ENCODE measurements at regions not wholly inside any gene's neighbourhood (a gene's known extent, or its start where the extent isn't known, plus 50 kb on each side); places are given as distances from the start of the nearest gene placed in this dataset.

- Histone ChIP-seq H2AK9ac (replicated peaks; ENCODE audit: low read depth, low read length, poor library complexity) (no peak overlapping the region), H2BK5ac (ENCODE audit: low read depth, low read length, poor library complexity, severe bottlenecking) (no peak overlapping the region), H3K4ac (ENCODE audit: low read depth, low read length) (no peak overlapping the region), H4K20me1 (ENCODE audit: insufficient read depth, low read length) (no peaks in the 10 kb centered on the region), H4K8ac (ENCODE audit: low read depth in 2 of 2, low read length in 2 of 2) (no peak overlapping the region), H4K91ac (ENCODE audit: insufficient read depth, low read depth, low read length) (no peak overlapping the region), H2BK120ac (ENCODE audit: low read depth, low read length) (no peak overlapping the region), H4K5ac (ENCODE audit: low read depth, low read length) (no peak overlapping the region), H2AFZ (replicated peaks; ENCODE audit: low read length, poor library complexity) (no peak overlapping the region), H3K18ac (ENCODE audit: low read depth, low read length) (no peak overlapping the region), H3K36me3 (ENCODE audit: control insufficient read depth, insufficient read depth, low read length) (no peaks in the 10 kb centered on the region), H3K9me3 (ENCODE audit: control insufficient read depth, insufficient read depth, low read length) (peaks cover 19% of the 10 kb centered on the region), H3K14ac (replicated peaks; ENCODE audit: low read depth, low read length) (no peak overlapping the region), H3K56ac (ENCODE audit: extremely low read depth, insufficient read depth, low read length) (no peak overlapping the region), H3K9ac (ENCODE audit: low read depth, low read length) (no peak overlapping the region), H3K79me1 (ENCODE audit: low read depth in 1 of 2, low read length in 2 of 2) (no peaks in the 10 kb centered on the region), H2AK5ac (ENCODE audit: low read depth, low read length) (no peak overlapping the region), H3K23ac (ENCODE audit: low read depth, low read length) (no peak overlapping the region), H3K4me3 (ENCODE audit: insufficient read depth, low read depth, low read length) (no peak overlapping the region), H2BK15ac (ENCODE audit: low read depth, low read length) (no peak overlapping the region), H3K27me3 (ENCODE audit: control insufficient read depth, insufficient read depth, low read length) (no peaks in the 10 kb centered on the region), H3K27ac (ENCODE audit: insufficient read depth, low read length) (no peak overlapping the region), H2BK20ac (ENCODE audit: low read depth, low read length) (no peak overlapping the region), H3K4me2 (ENCODE audit: low read depth, low read length) (no peak overlapping the region), H3K9me1 (ENCODE audit: insufficient read depth, low read length) (no peaks in the 10 kb centered on the region), H3K4me1 (ENCODE audit: control insufficient read depth, insufficient read depth, low read length) (no peaks in the 10 kb centered on the region)
- dilution Hi-C loops (cut with HindIII; ENCODE audit: low sequenced_read_pairs, unreplicated experiment): no loop called here
- no peak for TF ChIP-seq CEBPB (IDR thresholded peaks at IDR 0.05; ENCODE audit: low read depth, low read length)
- no peak for TF ChIP-seq RAD21 (IDR thresholded peaks at IDR 0.05; ENCODE audit: low read length)
- TF ChIP-seq CHD1 (IDR thresholded peaks at IDR 0.05; ENCODE audit: low read depth, low read length): no peak
- no peak for TF ChIP-seq USF2 (IDR thresholded peaks at IDR 0.05; ENCODE audit: low read depth, low read length)
- no peak for TF ChIP-seq MXI1 (IDR thresholded peaks at IDR 0.05; ENCODE audit: borderline replicate concordance, low read depth, low read length)
- no peak for TF ChIP-seq FOS (IDR thresholded peaks at IDR 0.05; ENCODE audit: low read depth, low read length)
- no peak for TF ChIP-seq BHLHE40 (IDR thresholded peaks at IDR 0.05; ENCODE audit: low read depth, low read length)
- TF ChIP-seq, protein P1, sequence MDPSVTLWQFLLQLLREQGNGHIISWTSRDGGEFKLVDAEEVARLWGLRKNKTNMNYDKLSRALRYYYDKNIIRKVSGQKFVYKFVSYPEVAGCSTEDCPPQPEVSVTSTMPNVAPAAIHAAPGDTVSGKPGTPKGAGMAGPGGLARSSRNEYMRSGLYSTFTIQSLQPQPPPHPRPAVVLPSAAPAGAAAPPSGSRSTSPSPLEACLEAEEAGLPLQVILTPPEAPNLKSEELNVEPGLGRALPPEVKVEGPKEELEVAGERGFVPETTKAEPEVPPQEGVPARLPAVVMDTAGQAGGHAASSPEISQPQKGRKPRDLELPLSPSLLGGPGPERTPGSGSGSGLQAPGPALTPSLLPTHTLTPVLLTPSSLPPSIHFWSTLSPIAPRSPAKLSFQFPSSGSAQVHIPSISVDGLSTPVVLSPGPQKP (IDR thresholded peaks at IDR 0.05; ENCODE audit: borderline replicate concordance, low read depth, low read length): no peak
- TF ChIP-seq RCOR1 (IDR thresholded peaks at IDR 0.05; ENCODE audit: insufficient replicate concordance, low read length): no peak
- TF ChIP-seq MAFK (IDR thresholded peaks at IDR 0.05; ENCODE audit: low read depth, low read length): no peak
- TF ChIP-seq SMC3 (IDR thresholded peaks at IDR 0.05; ENCODE audit: low read depth, low read length): no peak
- TF ChIP-seq POLR2A (IDR thresholded peaks at IDR 0.05; ENCODE audit: low read depth, low read length): no peak
- no peak for TF ChIP-seq RFX5 (IDR thresholded peaks at IDR 0.05; ENCODE audit: low read depth, low read length)
- no peak for TF ChIP-seq NFE2L2 (IDR thresholded peaks at IDR 0.05; ENCODE audit: low read depth, low read length)
- DNase-seq (no peak), ATAC-seq (ENCODE audit: low read depth) (no peak)
- no TSS peak for BruUV-seq (replicated peaks)
- no CpG with 5 or more reads among the region's 1 CpG for WGBS, 2 experiments (ENCODE audit: extremely low coverage in 2 of 2, insufficient read length in 1 of 2)
- in situ Hi-C loops (cut with MboI; ENCODE audit: low sequenced_read_pairs): no loop called here
- CTCF ChIA-PET: no interaction called here
- intact Hi-C loops (cut with micrococcal nuclease): no loop called here
- POLR2A ChIA-PET (ENCODE audit: unreplicated experiment): no interaction called here
Measured at GRCh38 chr2:185471441-185471840, 267.2 kb upstream of the FSIP2 start.

All from IMR-90 (cell line).